OCI-LY3 (cell line): ENCODE measurements at regions not wholly inside any gene's neighbourhood (a gene's known extent, or its start where the extent isn't known, plus 50 kb on each side); places are given as distances from the start of the nearest gene placed in this dataset.

ENCODE experiments used
- CTCF ChIP-seq: fragments of 200-600, 300-600 bp; sonication (generic); IDR thresholded peaks from 2 replicates; pipeline ENCODE4 v1.5.1; 2014; ENCODE audit warnings: antibody characterized with exemption, low read length, low read depth
- EZH2phosphoT487 ChIP-seq: fragments of 200-600 bp; shearing (Covaris generic); IDR thresholded peaks from 2 replicates; pipeline ENCODE4 v1.6.1; 2018; ENCODE audit warnings: antibody characterized with exemption, mixed run types, low read depth

- TF ChIP-seq CTCF (no peak), EZH2phosphoT487 (no peak)
Measured at GRCh38 chrX:28408017-28408723, 179.1 kb upstream of the IL1RAPL1 start.
